IPS DF 4.7 (cell line): ENCODE measurements at regions not wholly inside any gene's neighbourhood (a gene's known extent, or its start where the extent isn't known, plus 50 kb on each side); places are given as distances from the start of the nearest gene placed in this dataset.
"Not testable (repeated sequence)": the region's sequence is repeated elsewhere in the genome, so short reads cannot be mapped to it uniquely, and the experiment has no call there.

Source experiments
- DNase-seq: peaks from one replicate; pipeline ENCODE4 v3.0.0-alpha.2; 2013; ENCODE audit warnings: low spot score; ENCODE audit errors: extremely low read depth

DNA sequence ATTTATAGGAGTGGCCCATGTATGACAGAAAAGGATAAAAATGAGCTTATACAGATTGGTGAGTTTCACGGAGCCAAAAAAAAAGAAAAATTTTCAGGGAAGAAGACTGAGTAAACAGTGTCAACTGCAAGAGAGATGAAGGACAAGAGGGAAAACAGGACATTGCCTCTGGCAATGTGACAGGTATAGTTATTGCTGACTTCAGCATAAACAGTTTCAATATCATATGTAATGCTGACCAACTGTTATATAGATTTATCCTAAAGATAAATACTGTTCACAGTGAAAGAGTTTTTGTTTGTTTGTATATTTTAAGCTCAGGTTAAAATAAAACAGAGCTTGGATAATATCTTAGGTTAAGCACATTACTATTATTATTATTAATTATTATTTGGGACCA lies 98.0 kb upstream of the FSIP2 start:
- no peak for DNase-seq

DNA sequence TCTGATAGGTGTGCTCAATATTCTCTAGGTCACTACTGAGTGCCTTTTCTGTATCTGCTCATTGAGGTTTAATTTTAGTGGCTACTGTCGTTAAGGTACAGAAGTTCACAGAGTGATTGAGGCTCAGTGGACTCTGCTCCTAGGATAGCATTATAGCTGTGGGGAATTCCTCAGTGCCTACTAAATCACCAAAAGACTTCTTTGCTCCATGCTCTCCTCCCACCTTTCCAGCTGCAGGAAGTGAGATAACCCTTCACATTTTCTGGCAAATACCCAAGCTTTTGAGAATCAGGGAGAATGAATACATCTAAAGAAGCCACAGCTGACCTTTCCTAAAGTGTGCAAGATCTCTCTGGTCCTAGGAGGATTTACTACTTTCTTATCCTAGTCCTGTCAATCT lies 95.2 kb upstream of the FSIP2 start:
- DNase-seq: no peak

DNA sequence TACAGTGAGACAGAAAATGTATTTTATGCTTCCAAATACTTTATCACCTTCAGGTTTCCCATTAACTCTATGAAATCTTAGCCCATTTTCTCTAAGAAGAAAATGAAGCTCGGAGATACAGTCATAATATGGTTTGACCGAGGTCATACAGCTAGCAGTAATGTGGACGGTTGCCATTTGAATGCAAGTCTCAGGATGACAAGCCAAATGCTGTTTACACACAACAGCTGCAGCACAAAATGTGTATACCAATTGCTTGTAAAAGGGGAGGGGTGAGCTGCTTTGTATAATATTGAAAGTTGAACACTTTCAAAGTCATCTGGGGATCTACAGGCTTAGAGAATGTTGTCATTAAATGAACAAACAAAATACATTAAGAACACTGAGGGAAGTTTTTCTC lies 93.8 kb upstream of the FSIP2 start:
- DNase-seq: no peak

DNA sequence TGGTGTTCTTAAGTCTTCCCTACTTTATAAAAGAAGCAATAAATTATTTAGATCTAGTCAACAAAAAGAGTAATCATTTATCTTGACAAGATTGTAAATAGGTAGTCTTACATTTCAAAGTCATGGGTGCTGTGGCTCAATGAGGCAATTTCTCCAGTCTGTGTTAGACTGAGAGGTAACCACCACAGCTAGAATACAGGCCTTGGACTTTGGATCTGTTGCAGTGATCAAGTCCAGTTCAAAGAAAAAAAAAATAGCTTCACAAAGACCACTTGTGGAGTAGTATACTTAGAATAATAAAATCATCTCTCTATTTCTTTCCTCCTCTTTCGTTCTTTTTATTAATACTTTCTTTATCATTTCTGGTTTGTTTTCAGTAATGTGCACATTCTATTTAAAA lies 93.1 kb upstream of the FSIP2 start:
- DNase-seq: no peak

DNA sequence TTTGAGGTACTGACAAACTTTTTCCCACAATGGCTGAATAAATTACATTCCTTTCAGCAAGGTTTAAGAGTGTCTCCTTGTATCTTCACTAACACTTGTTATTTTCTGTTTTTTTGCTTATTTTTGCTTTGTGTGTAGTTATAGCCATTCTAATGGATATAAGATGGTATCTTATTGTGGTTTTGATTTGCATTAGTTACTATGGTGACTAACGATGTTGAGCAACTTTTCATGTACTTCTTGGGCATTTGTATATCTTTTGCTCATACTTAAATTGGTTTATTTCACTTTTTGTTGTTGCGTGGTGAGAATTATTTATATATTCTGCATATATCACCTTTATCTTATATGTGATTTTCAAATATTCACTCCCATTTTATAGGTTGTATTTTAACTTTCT lies 79.9 kb upstream of the FSIP2 start:
- DNase-seq: no peak

DNA sequence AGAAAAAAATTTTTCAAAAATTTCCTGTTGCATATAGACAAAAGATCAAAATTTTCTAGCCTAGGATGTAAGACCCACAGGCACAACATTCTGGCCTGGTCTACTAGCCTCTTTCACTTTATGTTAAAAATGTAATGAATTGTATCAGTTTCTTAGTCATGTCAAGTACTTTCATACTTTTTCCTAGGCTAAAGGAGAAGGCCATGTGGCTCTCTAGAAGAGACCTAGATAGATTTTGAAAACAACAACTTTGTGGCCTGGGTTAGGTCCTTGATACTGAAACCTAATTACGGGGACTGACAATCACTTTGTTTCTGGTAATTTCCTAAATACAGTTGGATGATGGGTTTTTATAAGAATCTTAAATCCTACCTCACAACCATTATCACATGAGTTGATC lies 74.8 kb upstream of the FSIP2 start:
- DNase-seq: no peak

DNA sequence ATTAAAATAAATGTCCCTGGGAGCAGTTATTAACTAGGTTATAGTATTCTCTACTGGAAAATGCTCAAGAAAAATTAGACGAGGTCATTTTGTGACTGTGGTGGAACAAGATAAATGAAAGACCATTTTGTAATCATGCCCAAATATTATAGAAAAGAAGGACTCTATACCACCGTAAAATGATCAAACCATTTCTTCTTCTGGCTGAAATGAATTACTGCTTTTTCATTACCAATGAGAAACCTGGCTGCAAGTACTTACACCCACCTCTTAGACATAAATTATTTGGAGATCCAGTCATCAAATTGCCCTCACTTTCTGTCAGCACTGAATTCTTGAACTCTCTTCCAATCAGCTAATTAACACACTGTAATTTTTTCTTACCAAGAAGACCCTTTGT lies 74.2 kb upstream of the FSIP2 start:
- DNase-seq: no peak

DNA sequence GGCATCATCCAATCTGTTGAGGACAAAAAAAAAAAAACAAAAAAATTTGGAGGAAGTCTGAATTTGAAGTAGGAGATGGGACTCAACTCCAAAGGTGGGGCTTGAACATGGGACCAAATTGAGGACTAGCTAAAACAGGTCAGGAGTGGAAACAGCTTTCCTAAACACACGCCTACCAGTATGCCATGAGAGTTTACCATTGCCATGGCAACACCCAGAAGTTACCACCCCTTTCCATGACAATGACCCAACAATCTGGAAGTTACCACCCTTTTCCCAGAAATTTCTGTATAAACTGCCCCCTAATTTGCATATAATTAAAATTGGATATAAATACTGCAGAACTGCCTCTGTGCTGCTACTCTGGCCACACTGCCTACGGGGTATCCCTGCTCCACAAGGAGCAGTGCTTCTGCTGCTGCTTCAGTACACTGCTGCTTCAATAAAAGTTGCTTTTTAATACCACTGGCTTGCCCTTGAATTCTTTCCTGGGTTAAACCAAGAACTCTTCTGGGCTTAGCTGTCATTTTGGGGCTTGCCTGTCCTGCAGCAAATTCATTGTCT lies 73.3 kb upstream of the FSIP2 start:
- DNase-seq: no peak

DNA sequence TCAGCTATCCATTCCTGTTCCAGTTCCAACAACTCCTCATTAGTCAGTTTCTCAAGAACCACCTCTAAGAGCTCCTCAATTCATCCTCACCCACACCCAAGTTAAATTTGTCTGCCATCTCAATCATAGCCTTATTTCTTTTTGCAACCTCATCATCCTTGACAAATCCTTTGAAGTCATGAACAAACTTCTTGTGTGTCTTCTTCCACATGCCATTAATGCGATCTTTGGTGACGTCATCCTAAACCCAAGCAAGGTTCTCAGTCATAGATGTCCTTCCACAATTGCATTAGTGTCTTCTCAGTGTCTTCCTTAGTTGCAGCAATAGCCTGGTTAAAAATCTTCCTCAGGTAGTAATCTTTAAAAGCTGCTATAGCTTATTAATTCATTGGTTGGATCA lies 71.2 kb upstream of the FSIP2 start:
- no peak for DNase-seq

DNA sequence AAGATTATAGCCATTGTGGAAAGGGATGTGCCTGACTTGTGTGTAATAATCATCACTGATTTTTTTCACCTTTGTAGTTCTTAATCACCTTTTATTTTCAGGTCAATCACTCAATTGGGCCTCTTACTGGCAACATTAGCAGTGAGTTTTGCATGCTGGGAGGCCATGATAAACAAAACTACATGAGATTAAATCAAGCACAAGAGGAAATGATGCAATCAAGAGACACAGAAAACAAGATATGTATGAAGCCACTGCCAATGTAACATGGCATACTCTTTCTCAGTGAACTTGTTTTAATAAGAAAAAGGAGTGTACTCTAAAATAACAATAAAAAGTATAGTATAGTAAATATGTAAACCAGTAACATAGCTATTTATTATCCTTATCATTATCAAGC lies 69.9 kb upstream of the FSIP2 start:
- no peak for DNase-seq

DNA sequence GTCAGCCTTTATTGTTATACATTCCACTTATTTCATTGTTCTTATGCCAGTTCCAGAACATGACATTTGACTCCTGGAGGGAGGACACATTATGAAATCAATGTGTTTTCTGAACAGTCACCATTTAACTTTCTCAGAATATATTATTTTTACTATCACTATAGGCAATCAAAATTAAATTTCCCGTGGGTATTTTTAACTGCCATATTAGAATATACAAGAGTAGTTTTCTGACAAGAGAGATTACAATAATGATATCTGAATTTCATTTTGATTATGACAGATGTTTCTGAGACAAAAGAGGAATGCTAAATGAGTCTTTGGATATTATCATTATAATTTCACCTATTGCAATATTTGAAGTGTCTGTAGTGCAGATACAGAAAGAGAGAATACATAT lies 64.4 kb upstream of the FSIP2 start:
- DNase-seq: no peak

DNA sequence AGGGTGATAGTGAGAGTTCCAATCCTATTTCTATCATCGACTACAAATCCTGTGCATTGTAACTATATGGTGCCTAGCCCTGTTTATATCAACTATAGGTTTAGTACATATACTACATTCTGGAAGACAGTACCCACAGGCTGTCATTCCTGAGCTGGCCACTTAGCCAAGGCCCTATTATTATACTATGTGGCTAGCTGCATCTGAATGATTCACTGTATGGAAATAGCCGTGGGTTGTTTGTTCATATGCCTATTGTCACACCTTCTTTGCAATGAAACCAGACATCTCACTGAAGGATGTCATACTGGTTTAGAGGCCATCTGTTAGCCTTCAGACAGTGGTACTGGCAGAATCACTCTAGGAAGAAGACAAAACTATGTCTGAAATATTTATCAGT lies 62.3 kb upstream of the FSIP2 start:
- DNase-seq: no peak

DNA sequence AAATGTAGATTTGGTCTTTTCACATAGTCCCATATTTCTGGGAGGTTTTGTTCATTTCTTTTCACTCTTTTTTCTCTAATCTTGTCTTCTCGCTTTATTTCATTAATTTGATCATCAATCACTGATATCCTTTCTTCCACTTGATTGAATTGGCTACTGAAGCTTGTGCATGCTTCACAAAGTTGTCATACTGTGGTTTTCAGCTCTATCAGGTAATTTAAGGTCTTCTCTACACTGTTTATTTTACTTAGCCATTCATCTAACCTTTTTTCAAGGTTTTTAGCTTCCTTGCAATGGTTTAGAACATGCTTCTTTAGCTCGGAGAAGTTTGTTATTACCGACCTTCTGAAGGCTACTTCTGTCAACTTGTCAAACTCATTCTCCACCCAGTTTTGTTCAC lies 51.6 kb upstream of the FSIP2 start:
- not testable (repeated sequence) for DNase-seq

DNA sequence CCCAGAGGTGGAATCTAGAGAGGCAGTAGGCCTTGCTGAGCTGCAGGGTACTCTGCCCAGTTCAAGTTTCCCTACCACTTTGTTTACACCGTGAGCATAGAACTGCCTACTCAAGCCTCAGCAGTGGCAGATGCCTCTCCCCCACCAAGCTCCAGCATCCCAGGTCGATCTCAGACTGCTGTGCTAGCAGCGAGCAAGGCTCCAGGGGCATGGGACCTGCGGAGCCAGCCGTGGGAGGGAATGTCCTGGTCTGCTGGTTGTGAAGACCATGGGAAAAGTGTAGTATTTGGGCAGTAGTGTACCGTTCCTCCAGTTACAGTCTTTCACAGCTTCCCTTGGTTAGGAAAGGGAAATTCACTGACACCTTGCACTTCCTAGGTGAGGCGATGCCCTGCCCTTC lies 50.6 kb upstream of the FSIP2 start:
- DNase-seq: no peak
